ENCODE measurements at regions not wholly inside any gene's neighbourhood (a gene's known extent, or its start where the extent isn't known, plus 50 kb on each side); places are given as distances from the start of the nearest gene placed in this dataset.

- Mint-ChIP-seq H3K4me3 (ENCODE audit: unreplicated experiment) (no peak overlapping the region), H3K36me3 (ENCODE audit: insufficient read depth, unreplicated experiment) (no peaks in the 10 kb centered on the region), H3K9me3 (ENCODE audit: unreplicated experiment) (peaks cover 7% of the 10 kb centered on the region), H3K27me3 (ENCODE audit: insufficient read depth, unreplicated experiment) (no peaks in the 10 kb centered on the region), H3K4me1 (ENCODE audit: insufficient read depth, unreplicated experiment) (peaks cover 10% of the 10 kb centered on the region), H3K27ac (ENCODE audit: low read depth, unreplicated experiment) (no peak overlapping the region)
- ChIA-PET POLR2A (interaction anchor here (0.6 kb wide), 1 partner anchor 405 kb away, joined by 4 read pairs; no protein-coding TSS in a partner anchor), CTCF (no interaction called here)
- no TSS peak for BruUV-seq (replicated peaks)
- DNase-seq (ENCODE audit: unreplicated experiment), result no peak
- TF ChIP-seq, protein P1, sequence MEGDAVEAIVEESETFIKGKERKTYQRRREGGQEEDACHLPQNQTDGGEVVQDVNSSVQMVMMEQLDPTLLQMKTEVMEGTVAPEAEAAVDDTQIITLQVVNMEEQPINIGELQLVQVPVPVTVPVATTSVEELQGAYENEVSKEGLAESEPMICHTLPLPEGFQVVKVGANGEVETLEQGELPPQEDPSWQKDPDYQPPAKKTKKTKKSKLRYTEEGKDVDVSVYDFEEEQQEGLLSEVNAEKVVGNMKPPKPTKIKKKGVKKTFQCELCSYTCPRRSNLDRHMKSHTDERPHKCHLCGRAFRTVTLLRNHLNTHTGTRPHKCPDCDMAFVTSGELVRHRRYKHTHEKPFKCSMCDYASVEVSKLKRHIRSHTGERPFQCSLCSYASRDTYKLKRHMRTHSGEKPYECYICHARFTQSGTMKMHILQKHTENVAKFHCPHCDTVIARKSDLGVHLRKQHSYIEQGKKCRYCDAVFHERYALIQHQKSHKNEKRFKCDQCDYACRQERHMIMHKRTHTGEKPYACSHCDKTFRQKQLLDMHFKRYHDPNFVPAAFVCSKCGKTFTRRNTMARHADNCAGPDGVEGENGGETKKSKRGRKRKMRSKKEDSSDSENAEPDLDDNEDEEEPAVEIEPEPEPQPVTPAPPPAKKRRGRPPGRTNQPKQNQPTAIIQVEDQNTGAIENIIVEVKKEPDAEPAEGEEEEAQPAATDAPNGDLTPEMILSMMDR (IDR thresholded peaks at IDR 0.05; ENCODE audit: unreplicated experiment), result no peak
- intact Hi-C loops (cut with micrococcal nuclease), result no loop called here
Observed at GRCh38 chr4:24010573-24010972, 120.7 kb upstream of the PPARGC1A start.

DNA sequence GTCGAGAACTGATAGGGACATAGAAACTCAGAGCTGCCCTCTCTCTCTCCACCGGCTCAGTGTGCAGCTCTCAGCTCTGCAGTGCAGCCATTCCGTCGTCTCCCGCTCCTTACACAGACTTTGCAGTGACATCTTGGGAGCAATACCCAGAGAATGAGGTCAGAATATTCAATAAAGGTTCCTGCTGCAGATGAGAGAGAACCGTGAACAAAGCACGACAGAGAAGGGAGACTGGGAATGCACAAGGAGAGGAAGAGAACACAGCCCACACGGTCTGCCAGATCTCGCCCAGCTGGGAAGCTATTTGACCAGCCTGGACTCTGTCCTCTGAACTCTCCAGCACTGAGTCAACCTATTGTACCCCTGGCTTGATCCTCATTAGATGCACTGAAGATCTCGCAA is 118.0 kb upstream of the PPARGC1A start:
- H3K36me3 Mint-ChIP-seq (ENCODE audit: insufficient read depth, unreplicated experiment), result no peaks in the 10 kb centered on the region
- POLR2A ChIA-PET, result interaction anchor here (0.6 to 1.1 kb wide), 2 partner anchors 73 to 138 kb away, joined by 3 to 4 read pairs; no protein-coding TSS in a partner anchor
- TF ChIP-seq, protein P1 (IDR thresholded peaks at IDR 0.05; ENCODE audit: unreplicated experiment), result no peak
- no peaks in the 10 kb centered on the region for H3K9me3 Mint-ChIP-seq (ENCODE audit: unreplicated experiment)
- H3K4me3 Mint-ChIP-seq (ENCODE audit: unreplicated experiment), result no peak overlapping the region
- intact Hi-C loops (cut with micrococcal nuclease), result loop anchor here (10.0 kb wide), 1 partner anchor 207 kb away; no protein-coding TSS in a partner anchor
- H3K27me3 Mint-ChIP-seq (ENCODE audit: insufficient read depth, unreplicated experiment), result no peaks in the 10 kb centered on the region
- H3K27ac Mint-ChIP-seq (ENCODE audit: low read depth, unreplicated experiment), result no peak overlapping the region
- no TSS peak for BruUV-seq (replicated peaks)
- H3K4me1 Mint-ChIP-seq (ENCODE audit: insufficient read depth, unreplicated experiment), result peaks cover 14% of the 10 kb centered on the region
- CTCF ChIA-PET, result interaction anchor here (0.6 kb wide), 1 partner anchor 357 kb away, joined by 4 read pairs; no protein-coding TSS in a partner anchor
- DNase-seq (ENCODE audit: unreplicated experiment), result no peak

DNA sequence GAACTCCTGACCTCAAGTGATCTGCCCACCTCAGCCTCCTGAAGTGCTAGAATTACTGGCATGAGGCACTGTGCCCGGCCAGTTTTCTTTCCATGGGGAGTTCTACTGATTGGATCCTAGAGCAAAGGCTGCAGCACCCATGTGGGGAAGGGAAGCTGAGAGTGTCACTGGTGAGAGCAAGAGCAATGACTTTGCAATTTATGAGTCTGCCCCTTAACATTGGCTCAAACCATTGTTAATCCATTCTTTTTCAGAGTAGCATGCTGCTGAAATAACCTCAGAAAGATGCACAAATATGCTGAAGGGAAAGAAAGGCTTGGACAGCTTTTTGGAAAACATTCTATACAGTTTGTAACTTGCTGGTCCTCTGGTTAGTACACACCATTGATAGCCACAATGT is 116.4 kb upstream of the PPARGC1A start:
- BruUV-seq (replicated peaks), result no TSS peak

GRCh38 chr4:24003926-24004325 is 114.1 kb upstream of the PPARGC1A start:
- Mint-ChIP-seq H3K36me3 (ENCODE audit: insufficient read depth, unreplicated experiment) (no peaks in the 10 kb centered on the region), H3K4me3 (ENCODE audit: unreplicated experiment) (no peak overlapping the region), H3K4me1 (ENCODE audit: insufficient read depth, unreplicated experiment) (peaks cover 17% of the 10 kb centered on the region), H3K27me3 (ENCODE audit: insufficient read depth, unreplicated experiment) (no peaks in the 10 kb centered on the region), H3K9me3 (ENCODE audit: unreplicated experiment) (no peaks in the 10 kb centered on the region), H3K27ac (ENCODE audit: low read depth, unreplicated experiment) (peak overlapping the region; percentile 16)
- intact Hi-C loops (cut with micrococcal nuclease), result loop anchor here (10.0 kb wide), 1 partner anchor 211 kb away; no protein-coding TSS in a partner anchor
- no TSS peak for BruUV-seq (replicated peaks)
- POLR2A ChIA-PET, result interaction anchor here (0.6 to 0.7 kb wide), 2 partner anchors 73 to 148 kb away, joined by 3 read pairs; no protein-coding TSS in a partner anchor
- TF ChIP-seq, protein P1 (IDR thresholded peaks at IDR 0.05; ENCODE audit: unreplicated experiment), result no peak
- CTCF ChIA-PET, result no interaction called here
- DNase-seq (ENCODE audit: unreplicated experiment), result peak; percentile 27

More for the DNA sequence above, 116.4 kb upstream of the PPARGC1A start:
- TF ChIP-seq, protein P1 (IDR thresholded peaks at IDR 0.05; ENCODE audit: unreplicated experiment), result no peak
- Mint-ChIP-seq H3K27me3 (ENCODE audit: insufficient read depth, unreplicated experiment) (no peaks in the 10 kb centered on the region), H3K4me1 (ENCODE audit: insufficient read depth, unreplicated experiment) (peaks cover 17% of the 10 kb centered on the region), H3K9me3 (ENCODE audit: unreplicated experiment) (no peaks in the 10 kb centered on the region), H3K4me3 (ENCODE audit: unreplicated experiment) (no peak overlapping the region), H3K36me3 (ENCODE audit: insufficient read depth, unreplicated experiment) (no peaks in the 10 kb centered on the region), H3K27ac (ENCODE audit: low read depth, unreplicated experiment) (no peak overlapping the region)
- ChIA-PET POLR2A (no interaction called here), CTCF (interaction anchor here (0.7 kb wide), 1 partner anchor 344 kb away, joined by 3 read pairs; no protein-coding TSS in a partner anchor)
- intact Hi-C loops (cut with micrococcal nuclease), result loop anchor here (10.0 kb wide), 1 partner anchor 209 kb away; no protein-coding TSS in a partner anchor
- DNase-seq (ENCODE audit: unreplicated experiment), result no peak
